ENCODE measurements at regions not wholly inside any gene's neighbourhood (a gene's known extent, or its start where the extent isn't known, plus 50 kb on each side); places are given as distances from the start of the nearest gene placed in this dataset.

GRCh38 chr2:121063471-121063870 lies 221.5 kb downstream of the TFCP2L1 start:
- no peaks in the 10 kb centered on the region for H4K20me1 ChIP-seq (ENCODE audit: insufficient read depth, poor library complexity, severe bottlenecking)
- no peaks in the 10 kb centered on the region for H3K4me1 ChIP-seq (ENCODE audit: insufficient read depth)
- H3K9me3 ChIP-seq (ENCODE audit: low read depth) = no peaks in the 10 kb centered on the region
- no peaks in the 10 kb centered on the region for H3K36me3 ChIP-seq (replicated peaks; ENCODE audit: insufficient read depth, low read depth)
- H3K4me3 ChIP-seq = no peak overlapping the region
- H3K27me3 ChIP-seq = peaks cover 19% of the 10 kb centered on the region
- no peak overlapping the region for H3K4me2 ChIP-seq
- H2AFZ ChIP-seq = no peak overlapping the region
- no peak overlapping the region for H3K27ac ChIP-seq
- H3K79me2 ChIP-seq = no peaks in the 10 kb centered on the region
- no peaks in the 10 kb centered on the region for H3K9me2 ChIP-seq (replicated peaks; ENCODE audit: insufficient read depth)
- no peak for DNase-seq (ENCODE audit: low spot score)
- 93% methylated on average over 3 of the region's 3 CpGs for WGBS (ENCODE audit: low lambda C conversion rate, missing lambda C conversion rate)
- TF ChIP-seq, protein P1, sequence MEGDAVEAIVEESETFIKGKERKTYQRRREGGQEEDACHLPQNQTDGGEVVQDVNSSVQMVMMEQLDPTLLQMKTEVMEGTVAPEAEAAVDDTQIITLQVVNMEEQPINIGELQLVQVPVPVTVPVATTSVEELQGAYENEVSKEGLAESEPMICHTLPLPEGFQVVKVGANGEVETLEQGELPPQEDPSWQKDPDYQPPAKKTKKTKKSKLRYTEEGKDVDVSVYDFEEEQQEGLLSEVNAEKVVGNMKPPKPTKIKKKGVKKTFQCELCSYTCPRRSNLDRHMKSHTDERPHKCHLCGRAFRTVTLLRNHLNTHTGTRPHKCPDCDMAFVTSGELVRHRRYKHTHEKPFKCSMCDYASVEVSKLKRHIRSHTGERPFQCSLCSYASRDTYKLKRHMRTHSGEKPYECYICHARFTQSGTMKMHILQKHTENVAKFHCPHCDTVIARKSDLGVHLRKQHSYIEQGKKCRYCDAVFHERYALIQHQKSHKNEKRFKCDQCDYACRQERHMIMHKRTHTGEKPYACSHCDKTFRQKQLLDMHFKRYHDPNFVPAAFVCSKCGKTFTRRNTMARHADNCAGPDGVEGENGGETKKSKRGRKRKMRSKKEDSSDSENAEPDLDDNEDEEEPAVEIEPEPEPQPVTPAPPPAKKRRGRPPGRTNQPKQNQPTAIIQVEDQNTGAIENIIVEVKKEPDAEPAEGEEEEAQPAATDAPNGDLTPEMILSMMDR (IDR thresholded peaks at IDR 0.05; ENCODE audit: poor library complexity) = no peak
- TF ChIP-seq EZH2 (IDR thresholded peaks at IDR 0.05; ENCODE audit: borderline replicate concordance) = no peak
- TF ChIP-seq EZH2phosphoT487 (IDR thresholded peaks at IDR 0.05; ENCODE audit: low read depth, severe bottlenecking, unreplicated experiment) = no peak

- H3K9me2 ChIP-seq (replicated peaks; ENCODE audit: insufficient read depth) = no peaks in the 10 kb centered on the region
- no peaks in the 10 kb centered on the region for H3K4me1 ChIP-seq (ENCODE audit: insufficient read depth)
- 86% methylated on average over 12 of the region's 12 CpGs for WGBS (ENCODE audit: low lambda C conversion rate, missing lambda C conversion rate)
- H3K4me3 ChIP-seq = no peak overlapping the region
- H3K27me3 ChIP-seq = peaks cover 19% of the 10 kb centered on the region
- no peaks in the 10 kb centered on the region for H4K20me1 ChIP-seq (ENCODE audit: insufficient read depth, poor library complexity, severe bottlenecking)
- no peaks in the 10 kb centered on the region for H3K9me3 ChIP-seq (ENCODE audit: low read depth)
- no peak overlapping the region for H3K4me2 ChIP-seq
- H3K79me2 ChIP-seq = no peaks in the 10 kb centered on the region
- no peak for DNase-seq (ENCODE audit: low spot score)
- TF ChIP-seq EZH2phosphoT487 (IDR thresholded peaks at IDR 0.05; ENCODE audit: low read depth, severe bottlenecking, unreplicated experiment) (no peak), EZH2 (IDR thresholded peaks at IDR 0.05; ENCODE audit: borderline replicate concordance) (no peak)
- TF ChIP-seq, protein P1 (IDR thresholded peaks at IDR 0.05; ENCODE audit: poor library complexity) = no peak
- H3K27ac ChIP-seq = no peak overlapping the region
- H3K36me3 ChIP-seq (replicated peaks; ENCODE audit: insufficient read depth, low read depth) = no peaks in the 10 kb centered on the region
- no peak overlapping the region for H2AFZ ChIP-seq
Measured at GRCh38 chr2:121064186-121064585, 220.8 kb downstream of the TFCP2L1 start.

DNA sequence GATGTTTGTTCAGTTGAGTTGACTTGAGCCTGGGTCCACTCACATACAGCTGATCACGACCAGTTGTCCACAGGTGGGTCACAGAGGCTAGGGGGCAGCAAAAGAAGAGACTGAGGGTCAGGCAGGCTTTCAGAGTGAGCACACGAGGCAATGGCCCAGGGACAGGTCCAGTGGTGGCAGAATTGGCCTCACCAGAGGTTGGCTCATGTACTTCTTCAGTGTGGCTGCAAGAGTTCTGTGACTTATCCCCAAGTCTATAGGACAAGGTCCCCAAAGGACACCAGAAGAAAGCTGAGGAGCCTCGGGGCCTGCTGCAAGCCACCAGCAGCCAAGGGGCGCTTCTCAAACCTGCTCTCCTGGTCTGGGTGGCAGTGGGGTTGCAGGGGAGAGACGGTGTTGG lies 219.8 kb downstream of the TFCP2L1 start:
- no peak overlapping the region for H2AFZ ChIP-seq
- H3K4me3 ChIP-seq = no peak overlapping the region
- no peaks in the 10 kb centered on the region for H3K36me3 ChIP-seq (replicated peaks; ENCODE audit: insufficient read depth, low read depth)
- peaks cover 19% of the 10 kb centered on the region for H3K27me3 ChIP-seq
- H3K9me3 ChIP-seq (ENCODE audit: low read depth) = no peaks in the 10 kb centered on the region
- H3K9me2 ChIP-seq (replicated peaks; ENCODE audit: insufficient read depth) = no peaks in the 10 kb centered on the region
- no peaks in the 10 kb centered on the region for H3K79me2 ChIP-seq
- no peak for DNase-seq (ENCODE audit: low spot score)
- H3K4me2 ChIP-seq = no peak overlapping the region
- TF ChIP-seq EZH2phosphoT487 (IDR thresholded peaks at IDR 0.05; ENCODE audit: low read depth, severe bottlenecking, unreplicated experiment) = no peak
- TF ChIP-seq, protein P1 (IDR thresholded peaks at IDR 0.05; ENCODE audit: poor library complexity) = no peak
- TF ChIP-seq EZH2 (IDR thresholded peaks at IDR 0.05; ENCODE audit: borderline replicate concordance) = no peak
- 92% methylated on average over 5 of the region's 5 CpGs for WGBS (ENCODE audit: low lambda C conversion rate, missing lambda C conversion rate)
- no peaks in the 10 kb centered on the region for H3K4me1 ChIP-seq (ENCODE audit: insufficient read depth)
- H3K27ac ChIP-seq = no peak overlapping the region
- no peaks in the 10 kb centered on the region for H4K20me1 ChIP-seq (ENCODE audit: insufficient read depth, poor library complexity, severe bottlenecking)

DNA sequence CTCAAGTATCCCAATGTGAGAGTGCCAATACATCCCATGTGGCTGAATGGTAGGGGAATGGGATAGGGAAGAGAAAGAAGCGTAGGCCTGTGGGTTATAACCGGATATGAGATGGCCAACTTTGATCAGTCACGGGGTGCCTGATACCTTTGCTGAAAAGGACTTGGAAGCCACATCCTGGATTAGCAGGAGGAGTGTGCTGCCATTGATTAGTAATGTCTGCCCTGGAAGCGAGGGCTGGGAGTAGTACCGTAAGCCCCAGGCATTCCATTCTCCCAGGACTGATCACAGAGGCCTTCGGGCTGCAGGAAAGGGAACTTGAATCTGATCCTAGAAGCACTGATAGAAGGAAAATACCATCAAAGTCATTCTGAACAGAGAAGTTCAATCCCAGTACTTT lies 218.5 kb downstream of the TFCP2L1 start:
- H3K9me2 ChIP-seq (replicated peaks; ENCODE audit: insufficient read depth) = no peaks in the 10 kb centered on the region
- WGBS (ENCODE audit: low lambda C conversion rate, missing lambda C conversion rate) = 66% methylated on average over 6 of the region's 6 CpGs
- no peaks in the 10 kb centered on the region for H3K4me1 ChIP-seq (ENCODE audit: insufficient read depth)
- DNase-seq (ENCODE audit: low spot score) = no peak
- H3K27me3 ChIP-seq = peaks cover 19% of the 10 kb centered on the region
- no peak overlapping the region for H3K4me2 ChIP-seq
- H4K20me1 ChIP-seq (ENCODE audit: insufficient read depth, poor library complexity, severe bottlenecking) = no peaks in the 10 kb centered on the region
- no peaks in the 10 kb centered on the region for H3K9me3 ChIP-seq (ENCODE audit: low read depth)
- no peak overlapping the region for H3K27ac ChIP-seq
- TF ChIP-seq EZH2 (IDR thresholded peaks at IDR 0.05; ENCODE audit: borderline replicate concordance) (no peak), EZH2phosphoT487 (IDR thresholded peaks at IDR 0.05; ENCODE audit: low read depth, severe bottlenecking, unreplicated experiment) (no peak)
- TF ChIP-seq, protein P1 (IDR thresholded peaks at IDR 0.05; ENCODE audit: poor library complexity) = no peak
- H2AFZ ChIP-seq = no peak overlapping the region
- H3K79me2 ChIP-seq = no peaks in the 10 kb centered on the region
- no peak overlapping the region for H3K4me3 ChIP-seq
- no peaks in the 10 kb centered on the region for H3K36me3 ChIP-seq (replicated peaks; ENCODE audit: insufficient read depth, low read depth)
